ENCODE measurements at regions not wholly inside any gene's neighbourhood (a gene's known extent, or its start where the extent isn't known, plus 50 kb on each side); places are given as distances from the start of the nearest gene placed in this dataset.

DNA sequence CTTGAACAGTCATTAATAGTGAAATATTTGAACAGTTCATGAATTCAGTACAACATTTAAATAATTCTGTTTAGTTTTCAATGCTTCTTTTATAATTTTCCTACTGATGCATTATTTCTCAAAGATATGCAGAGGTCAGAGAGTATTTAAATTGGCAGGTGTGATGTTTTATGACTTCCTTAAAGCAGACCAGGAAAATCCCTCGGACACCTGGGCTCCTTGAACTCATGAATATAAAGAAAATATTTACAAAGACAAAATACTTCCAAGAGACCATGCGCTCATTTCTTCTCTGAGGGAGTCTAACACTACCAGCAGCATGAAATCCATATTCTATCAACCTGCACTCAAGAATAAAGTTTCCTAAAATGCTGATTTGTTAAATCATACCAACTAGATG is 127.6 kb downstream of the IPMK start:
- TF ChIP-seq, protein P1, sequence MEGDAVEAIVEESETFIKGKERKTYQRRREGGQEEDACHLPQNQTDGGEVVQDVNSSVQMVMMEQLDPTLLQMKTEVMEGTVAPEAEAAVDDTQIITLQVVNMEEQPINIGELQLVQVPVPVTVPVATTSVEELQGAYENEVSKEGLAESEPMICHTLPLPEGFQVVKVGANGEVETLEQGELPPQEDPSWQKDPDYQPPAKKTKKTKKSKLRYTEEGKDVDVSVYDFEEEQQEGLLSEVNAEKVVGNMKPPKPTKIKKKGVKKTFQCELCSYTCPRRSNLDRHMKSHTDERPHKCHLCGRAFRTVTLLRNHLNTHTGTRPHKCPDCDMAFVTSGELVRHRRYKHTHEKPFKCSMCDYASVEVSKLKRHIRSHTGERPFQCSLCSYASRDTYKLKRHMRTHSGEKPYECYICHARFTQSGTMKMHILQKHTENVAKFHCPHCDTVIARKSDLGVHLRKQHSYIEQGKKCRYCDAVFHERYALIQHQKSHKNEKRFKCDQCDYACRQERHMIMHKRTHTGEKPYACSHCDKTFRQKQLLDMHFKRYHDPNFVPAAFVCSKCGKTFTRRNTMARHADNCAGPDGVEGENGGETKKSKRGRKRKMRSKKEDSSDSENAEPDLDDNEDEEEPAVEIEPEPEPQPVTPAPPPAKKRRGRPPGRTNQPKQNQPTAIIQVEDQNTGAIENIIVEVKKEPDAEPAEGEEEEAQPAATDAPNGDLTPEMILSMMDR (IDR thresholded peaks at IDR 0.05; ENCODE audit: poor library complexity) = no peak
- TF ChIP-seq EZH2 (IDR thresholded peaks at IDR 0.05; ENCODE audit: borderline replicate concordance) (no peak), EZH2phosphoT487 (IDR thresholded peaks at IDR 0.05; ENCODE audit: low read depth, severe bottlenecking, unreplicated experiment) (no peak)

All from hepatocyte (in vitro differentiated cells).